ENCODE measurements at regions not wholly inside any gene's neighbourhood (a gene's known extent, or its start where the extent isn't known, plus 50 kb on each side); places are given as distances from the start of the nearest gene placed in this dataset.

DNA sequence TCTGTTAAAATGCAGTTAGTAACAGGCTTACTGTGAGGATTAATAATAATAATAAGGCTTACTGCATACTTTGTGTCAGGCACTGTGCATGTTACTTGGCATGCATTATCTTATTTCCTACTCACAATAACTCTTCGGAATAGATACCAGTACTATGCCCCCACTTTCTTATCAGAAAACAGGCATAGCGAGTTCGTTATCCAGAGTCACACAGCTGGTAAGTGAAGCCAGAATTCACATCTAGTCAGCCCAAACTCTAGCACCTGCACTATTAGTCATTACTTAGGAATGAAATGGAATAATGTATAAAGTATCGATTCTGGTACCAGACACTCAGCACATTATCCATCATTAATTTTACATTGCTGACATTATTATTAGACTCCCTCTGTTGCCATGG, 155.7 kb upstream of the BLID start:
- intact Hi-C loops (cut with micrococcal nuclease): no loop called here
- POLR2A ChIA-PET: no interaction called here

DNA sequence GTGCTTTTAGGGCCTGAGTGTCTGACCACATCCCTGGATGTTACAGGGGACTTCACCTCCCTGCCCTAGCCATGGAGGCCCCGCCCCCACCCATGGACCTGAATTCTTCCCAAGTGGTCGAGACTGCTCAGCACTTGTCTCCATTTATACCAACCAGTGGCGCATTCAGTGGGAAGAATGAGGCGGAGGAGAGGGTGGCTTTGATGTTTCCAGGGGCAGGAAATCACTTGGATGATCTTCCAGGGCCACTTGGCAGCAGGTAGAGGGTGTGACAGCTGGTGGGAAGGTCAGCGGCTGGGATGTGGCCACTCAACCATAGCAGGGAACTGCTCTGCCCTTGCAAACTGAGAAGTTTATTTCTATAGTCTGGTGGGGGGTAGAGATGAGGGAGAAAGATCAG, 155.1 kb upstream of the BLID start:
- ChIA-PET POLR2A (no interaction called here), RAD21 (ENCODE audit: low non-redundant PET in 1 of 2, low total read pairs in 2 of 2, uncharacterized antibody in 2 of 2, unreplicated experiment in 2 of 2) (no interaction called here), CTCF (no interaction called here)
- no peaks in the 10 kb centered on the region for H4K20me1 ChIP-seq (ENCODE audit: insufficient read depth)
- H3K9me2 ChIP-seq (ENCODE audit: insufficient read depth): no peaks in the 10 kb centered on the region
- H3K9me3 ChIP-seq (ENCODE audit: control insufficient read depth in 1 of 2, insufficient read depth in 1 of 2, low read depth in 1 of 2, low read length in 2 of 2): no peaks in the 10 kb centered on the region
- no peak for DNase-seq (ENCODE audit: low read depth, low spot score)
- intact Hi-C loops (cut with micrococcal nuclease): no loop called here
- H3K79me2 ChIP-seq (ENCODE audit: insufficient read depth, low read length): no peaks in the 10 kb centered on the region
- BruUV-seq (replicated peaks): no TSS peak
- H3K4me2 ChIP-seq (ENCODE audit: low read length): no peak overlapping the region
- TF ChIP-seq ZFX (IDR thresholded peaks at IDR 0.05): no peak
- TF ChIP-seq TCF7L2 (IDR thresholded peaks at IDR 0.05; ENCODE audit: borderline replicate concordance, extremely low read depth, insufficient read depth, insufficient read length): peak; percentile 91
- H2AFZ ChIP-seq (ENCODE audit: low read depth, low read length, poor library complexity, severe bottlenecking): no peak overlapping the region
- no peak overlapping the region for H3K9ac ChIP-seq (ENCODE audit: low read length)
- no peaks in the 10 kb centered on the region for H3K36me3 ChIP-seq (ENCODE audit: control insufficient read depth in 1 of 2, insufficient read depth in 2 of 2, low read length in 2 of 2)
- H3K4me1 ChIP-seq (ENCODE audit: control insufficient read depth in 1 of 2, insufficient read depth in 2 of 2, low read length in 2 of 2): peaks cover 3 to 11% of the 10 kb centered on the region in 2 experiments; a peak in 3 of 4 replicates
- no peak overlapping the region for H3K27ac ChIP-seq (ENCODE audit: low read depth, low read length)
- ATAC-seq: no peak
- no peaks in the 10 kb centered on the region for H3K27me3 ChIP-seq (ENCODE audit: insufficient read depth, low read length)
- no peak overlapping the region for H3K4me3 ChIP-seq (replicated peaks in 1 of 2; ENCODE audit: low read depth in 1 of 2, low read length in 2 of 2)

More for the DNA sequence above, 155.7 kb upstream of the BLID start:
- Histone ChIP-seq H3K4me2 (ENCODE audit: low read length) (no peak overlapping the region), H3K27ac (ENCODE audit: low read depth, low read length) (no peak overlapping the region), H3K9me2 (ENCODE audit: insufficient read depth) (no peaks in the 10 kb centered on the region), H3K9me3 (ENCODE audit: control insufficient read depth in 1 of 2, insufficient read depth in 1 of 2, low read depth in 1 of 2, low read length in 2 of 2) (no peaks in the 10 kb centered on the region), H3K9ac (ENCODE audit: low read length) (no peak overlapping the region), H3K79me2 (ENCODE audit: insufficient read depth, low read length) (no peaks in the 10 kb centered on the region), H4K20me1 (ENCODE audit: insufficient read depth) (no peaks in the 10 kb centered on the region), H3K4me3 (replicated peaks in 1 of 2; ENCODE audit: low read depth in 1 of 2, low read length in 2 of 2) (no peak overlapping the region), H3K4me1 (ENCODE audit: control insufficient read depth in 1 of 2, insufficient read depth in 2 of 2, low read length in 2 of 2) (peaks cover 3 to 11% of the 10 kb centered on the region in 2 experiments; a peak in 3 of 4 replicates), H3K27me3 (ENCODE audit: insufficient read depth, low read length) (no peaks in the 10 kb centered on the region), H3K36me3 (ENCODE audit: control insufficient read depth in 1 of 2, insufficient read depth in 2 of 2, low read length in 2 of 2) (no peaks in the 10 kb centered on the region), H2AFZ (ENCODE audit: low read depth, low read length, poor library complexity, severe bottlenecking) (no peak overlapping the region)
- RAD21 ChIA-PET (ENCODE audit: low non-redundant PET in 1 of 2, low total read pairs in 2 of 2, uncharacterized antibody in 2 of 2, unreplicated experiment in 2 of 2): interaction anchor here in 1 of 2 experiments (0.7 kb wide), 1 partner anchor 16 kb away, joined by 3 read pairs; no protein-coding TSS in a partner anchor
- no peak for ATAC-seq
- TF ChIP-seq, protein P1, sequence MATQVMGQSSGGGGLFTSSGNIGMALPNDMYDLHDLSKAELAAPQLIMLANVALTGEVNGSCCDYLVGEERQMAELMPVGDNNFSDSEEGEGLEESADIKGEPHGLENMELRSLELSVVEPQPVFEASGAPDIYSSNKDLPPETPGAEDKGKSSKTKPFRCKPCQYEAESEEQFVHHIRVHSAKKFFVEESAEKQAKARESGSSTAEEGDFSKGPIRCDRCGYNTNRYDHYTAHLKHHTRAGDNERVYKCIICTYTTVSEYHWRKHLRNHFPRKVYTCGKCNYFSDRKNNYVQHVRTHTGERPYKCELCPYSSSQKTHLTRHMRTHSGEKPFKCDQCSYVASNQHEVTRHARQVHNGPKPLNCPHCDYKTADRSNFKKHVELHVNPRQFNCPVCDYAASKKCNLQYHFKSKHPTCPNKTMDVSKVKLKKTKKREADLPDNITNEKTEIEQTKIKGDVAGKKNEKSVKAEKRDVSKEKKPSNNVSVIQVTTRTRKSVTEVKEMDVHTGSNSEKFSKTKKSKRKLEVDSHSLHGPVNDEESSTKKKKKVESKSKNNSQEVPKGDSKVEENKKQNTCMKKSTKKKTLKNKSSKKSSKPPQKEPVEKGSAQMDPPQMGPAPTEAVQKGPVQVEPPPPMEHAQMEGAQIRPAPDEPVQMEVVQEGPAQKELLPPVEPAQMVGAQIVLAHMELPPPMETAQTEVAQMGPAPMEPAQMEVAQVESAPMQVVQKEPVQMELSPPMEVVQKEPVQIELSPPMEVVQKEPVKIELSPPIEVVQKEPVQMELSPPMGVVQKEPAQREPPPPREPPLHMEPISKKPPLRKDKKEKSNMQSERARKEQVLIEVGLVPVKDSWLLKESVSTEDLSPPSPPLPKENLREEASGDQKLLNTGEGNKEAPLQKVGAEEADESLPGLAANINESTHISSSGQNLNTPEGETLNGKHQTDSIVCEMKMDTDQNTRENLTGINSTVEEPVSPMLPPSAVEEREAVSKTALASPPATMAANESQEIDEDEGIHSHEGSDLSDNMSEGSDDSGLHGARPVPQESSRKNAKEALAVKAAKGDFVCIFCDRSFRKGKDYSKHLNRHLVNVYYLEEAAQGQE (IDR thresholded peaks at IDR 0.05; ENCODE audit: low read depth): no peak
- TF ChIP-seq ZFX (IDR thresholded peaks at IDR 0.05): no peak
- DNase-seq (ENCODE audit: low read depth, low spot score): no peak
- no TSS peak for BruUV-seq (replicated peaks)
- CTCF ChIA-PET: no interaction called here

All from HCT116 (cell line).